G401 (cell line): ENCODE measurements at regions not wholly inside any gene's neighbourhood (a gene's known extent, or its start where the extent isn't known, plus 50 kb on each side); places are given as distances from the start of the nearest gene placed in this dataset.
A peak's percentile ranks its signal among the peaks of the same experiment; 100 is the strongest.

Source experiments
- DNase-seq: peaks from one replicate; pipeline ENCODE4 v3.0.0-alpha.2; 2015; ENCODE audit warnings: low spot score
- in situ Hi-C: cut with HindIII; loops from 2 replicates; pipeline ENCODE4 v1.10.0; 2016; ENCODE audit warnings: low sequenced_read_pairs, mixed read lengths

DNA sequence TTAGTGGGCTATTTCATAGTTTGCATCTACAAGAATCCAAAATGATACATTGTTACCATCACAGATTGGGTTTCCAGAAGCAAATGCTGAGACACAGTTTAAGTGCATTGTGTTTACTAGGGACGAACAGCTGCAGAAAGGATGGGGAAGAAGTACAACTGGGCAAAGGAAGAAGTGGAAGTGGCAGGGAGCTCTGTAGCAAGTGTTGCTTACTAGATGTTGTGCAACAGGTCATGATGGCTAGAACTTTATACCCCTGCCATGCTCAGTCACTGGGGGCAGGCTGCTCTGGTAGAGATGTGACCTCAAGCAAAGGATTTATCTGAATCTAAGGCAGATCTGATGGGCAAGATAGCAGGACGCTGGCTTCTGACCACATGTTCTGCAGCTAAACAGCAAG, 76.1 kb upstream of the EMCN start:
- DNase-seq: no peak
- in situ Hi-C loops: no loop called here

DNA sequence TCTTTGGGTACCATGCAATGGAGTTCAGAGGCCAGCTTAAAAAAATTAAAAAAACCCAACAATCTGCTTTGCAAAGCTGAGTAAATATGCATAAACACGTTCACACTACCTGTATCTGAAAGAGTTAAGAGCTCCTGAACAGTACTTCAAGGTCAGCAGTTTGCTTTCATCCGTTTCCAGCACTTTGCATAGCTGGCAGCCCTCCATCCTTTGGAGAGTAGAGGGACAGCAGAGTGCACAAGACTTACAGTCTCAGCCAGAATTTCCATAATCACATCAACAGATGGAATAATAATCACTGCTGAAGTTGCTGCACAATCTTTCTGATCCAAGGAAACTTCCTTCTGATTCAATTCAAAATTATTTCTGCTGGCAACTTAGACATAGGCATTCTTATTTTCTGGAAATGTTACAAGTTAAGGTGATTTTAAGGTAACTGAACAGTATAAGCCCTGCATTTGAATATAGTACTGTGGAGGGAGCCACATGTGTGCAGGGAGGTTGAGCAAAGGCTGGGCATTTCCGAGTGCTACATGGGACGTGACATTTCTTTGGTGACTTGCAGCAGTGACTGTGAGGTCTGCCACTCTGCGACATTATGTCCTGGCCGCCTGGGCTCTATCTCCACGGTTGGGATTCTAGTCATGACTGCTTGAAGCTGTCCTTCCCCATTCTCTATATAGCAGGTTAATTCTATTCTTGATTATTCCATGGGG, 73.5 kb upstream of the EMCN start:
- DNase-seq: peak; percentile 93
- in situ Hi-C loops: no loop called here

DNA sequence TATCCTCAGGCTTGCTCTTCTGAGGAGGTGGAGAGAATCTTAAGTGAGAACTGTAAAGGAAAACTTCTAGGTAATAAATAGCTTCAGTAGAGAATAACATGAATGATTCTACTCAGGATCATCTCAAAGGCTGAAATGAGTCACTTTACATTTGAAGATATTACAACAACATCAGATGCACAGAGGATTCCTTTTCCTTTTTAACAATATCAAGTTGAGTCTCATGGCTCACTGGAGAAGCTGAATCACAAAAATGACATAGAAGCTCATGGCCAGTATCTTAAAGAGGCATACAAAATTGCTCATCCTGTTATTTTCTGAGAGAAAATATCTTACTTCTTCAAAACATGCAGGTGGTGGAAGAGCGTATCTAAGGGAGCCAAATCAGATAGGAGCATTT, 72.5 kb upstream of the EMCN start:
- no peak for DNase-seq
- in situ Hi-C loops: no loop called here

DNA sequence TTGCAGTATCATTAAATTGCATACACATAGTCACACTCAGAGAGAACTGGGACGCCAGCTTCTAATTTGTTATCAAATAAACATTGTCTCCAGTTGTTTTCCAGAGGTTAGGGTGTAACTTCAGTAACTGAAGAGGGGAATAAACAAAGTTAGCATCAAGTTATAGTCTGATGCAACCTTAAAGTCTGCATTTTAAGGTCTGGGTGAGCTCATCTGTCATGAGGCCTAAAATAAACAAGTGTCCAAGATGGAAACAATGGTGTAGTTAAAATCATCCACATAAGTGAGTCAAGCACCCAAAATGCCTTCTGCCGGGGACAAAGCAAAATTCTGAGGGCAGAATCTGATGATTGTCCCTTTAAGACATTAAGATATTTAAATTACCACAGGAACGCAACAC, 70.3 kb upstream of the EMCN start:
- in situ Hi-C loops: no loop called here
- DNase-seq: no peak

DNA sequence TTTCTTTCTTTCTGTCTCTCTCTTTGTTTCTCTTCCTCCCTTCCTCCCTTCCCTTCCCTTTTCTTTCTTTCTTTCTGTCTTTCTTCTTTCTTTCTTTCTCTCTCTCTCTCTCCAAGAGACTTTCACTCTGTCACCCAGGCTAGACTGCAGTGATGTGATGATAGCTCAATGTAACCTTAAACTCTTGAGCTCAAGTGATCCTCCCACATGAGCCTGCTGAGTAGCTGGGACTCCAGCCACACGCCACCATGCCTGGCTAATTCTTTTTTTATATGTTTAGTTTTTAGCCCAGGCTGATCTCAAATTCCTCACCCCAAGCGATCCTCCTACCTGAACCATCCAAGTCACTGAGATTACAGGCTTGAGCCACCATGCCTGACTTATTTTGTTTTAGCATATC, 64.3 kb upstream of the EMCN start:
- in situ Hi-C loops: no loop called here
- no peak for DNase-seq

DNA sequence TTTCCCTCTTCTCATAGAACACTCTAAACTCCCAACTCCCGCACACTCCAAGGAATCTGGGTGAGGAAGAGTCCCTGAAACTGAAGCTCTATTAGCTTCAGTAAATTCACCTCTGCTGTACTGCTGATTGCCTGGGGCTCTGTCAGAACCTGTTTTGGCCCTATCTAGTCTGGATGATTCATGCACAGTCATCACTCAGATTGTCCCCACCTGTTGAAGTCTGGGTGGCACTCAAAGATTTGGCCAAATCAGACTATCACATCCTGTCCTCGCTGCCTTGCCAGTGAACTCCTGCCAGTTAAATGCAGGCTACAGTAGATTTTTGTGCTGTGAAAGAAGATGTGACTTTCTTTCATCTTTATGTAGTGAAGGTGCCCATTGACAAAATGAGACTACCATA, 63.5 kb upstream of the EMCN start:
- in situ Hi-C loops: no loop called here
- peak; percentile 97 for DNase-seq

DNA sequence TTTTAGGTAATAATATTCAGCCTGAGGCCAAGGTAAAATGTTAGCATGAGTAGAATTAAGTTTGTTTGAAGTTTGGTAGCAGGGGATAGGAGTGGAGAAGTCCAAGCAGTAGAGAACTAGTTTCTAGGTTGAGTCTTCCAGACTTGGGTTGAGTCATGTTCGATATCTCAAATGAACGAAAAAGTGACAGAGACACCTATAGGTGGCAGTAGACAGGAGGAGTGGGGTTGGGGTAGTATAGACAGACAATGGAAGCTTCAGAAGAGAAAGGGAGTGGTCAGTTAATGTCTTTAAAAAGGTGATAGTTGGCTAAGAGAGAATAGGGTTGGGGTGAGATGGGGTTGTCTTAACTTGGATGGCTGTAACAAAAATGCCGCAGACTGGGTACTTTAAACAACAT, 58.7 kb upstream of the EMCN start:
- no peak for DNase-seq
- in situ Hi-C loops: no loop called here

DNA sequence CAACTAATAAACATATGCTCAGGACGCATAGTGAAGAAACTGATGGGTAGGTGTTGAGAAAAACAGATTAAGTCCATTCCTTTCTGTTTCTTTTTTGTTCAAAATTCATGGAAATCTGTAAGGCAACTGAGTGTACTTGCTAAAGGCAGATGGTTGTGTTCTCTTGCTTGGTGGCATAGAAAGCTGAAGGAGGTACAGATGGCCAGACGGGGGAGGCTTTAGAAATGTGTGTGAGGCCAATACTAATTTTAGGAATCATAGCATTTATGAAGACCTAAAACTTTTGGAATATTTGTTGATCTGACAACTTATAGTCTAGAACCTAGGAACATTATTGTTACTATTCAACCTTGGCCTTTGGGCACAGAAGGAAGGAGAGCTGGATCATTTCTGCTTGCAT, 56.8 kb upstream of the EMCN start:
- in situ Hi-C loops: no loop called here
- peak; percentile 90 for DNase-seq

DNA sequence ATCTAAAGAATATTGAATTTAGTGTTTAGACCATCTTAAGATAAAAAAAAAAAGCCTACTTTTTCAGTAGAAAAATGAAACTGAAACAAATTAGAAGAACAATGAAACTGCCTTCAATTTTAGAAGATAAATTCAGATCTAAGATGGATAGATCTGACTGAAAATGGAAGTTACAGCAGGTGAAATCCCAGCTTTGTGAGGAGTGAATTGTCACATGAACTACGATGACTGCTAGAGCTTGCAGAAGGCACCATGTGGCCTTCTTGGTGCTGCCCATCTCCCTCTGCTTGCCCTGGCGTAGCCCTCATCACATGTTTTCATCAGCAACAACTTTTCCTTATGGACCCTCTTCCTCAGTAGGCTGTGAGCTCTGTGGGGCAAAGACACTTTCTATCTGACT, 51.4 kb upstream of the EMCN start:
- DNase-seq: no peak
- in situ Hi-C loops: no loop called here
